Gastrocnemius medialis (tissue), 4 donors: ENCODE measurements at regions not wholly inside any gene's neighbourhood (a gene's known extent, or its start where the extent isn't known, plus 50 kb on each side); places are given as distances from the start of the nearest gene placed in this dataset.

ENCODE experiments used
- POLR2A ChIP-seq, 2 donors: fragments of 450-650 bp; IDR thresholded peaks; one replicate each; pipeline ENCODE4 v1.6.1; 2017; ENCODE audit warnings: antibody characterized with exemption in 2 of 2, mild to moderate bottlenecking in 2 of 2, moderate library complexity in 2 of 2
- TF ChIP-seq, protein P1 (sequence below), 5 experiments: fragments of 450-650 bp in 3 of 5; fragments of 200-600 bp in 2 of 5; sonication (generic) in 2 of 5; IDR thresholded peaks in 4 of 5; conservative IDR thresholded peaks in 1 of 5; 1 replicate in 4 of 5; 2 replicates in 1 of 5; pipeline ENCODE4 v1.5.1; 2016 to 2019; ENCODE audit warnings: antibody characterized with exemption in 5 of 5, mild to moderate bottlenecking in 3 of 5, moderate library complexity in 3 of 5

DNA sequence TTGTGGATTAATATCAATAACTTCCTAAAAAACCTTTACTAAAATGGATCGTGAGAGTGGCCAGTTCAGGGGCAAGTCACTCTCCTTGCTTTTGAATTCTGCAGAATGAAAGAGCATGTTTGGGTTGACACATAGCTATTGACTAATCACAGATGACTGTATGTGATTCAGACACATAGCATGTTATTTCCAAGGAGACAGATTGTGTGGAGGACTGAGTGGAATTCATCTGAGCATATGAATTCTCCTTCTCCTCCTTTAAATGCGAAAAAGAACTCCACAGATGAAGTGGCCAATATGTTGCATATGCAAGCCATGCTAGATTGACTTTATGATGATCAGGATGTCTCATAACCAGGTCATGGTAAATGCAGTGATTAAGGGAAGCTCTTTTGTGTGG, 249.4 kb upstream of the FAM98A start:
- TF ChIP-seq, protein P1, sequence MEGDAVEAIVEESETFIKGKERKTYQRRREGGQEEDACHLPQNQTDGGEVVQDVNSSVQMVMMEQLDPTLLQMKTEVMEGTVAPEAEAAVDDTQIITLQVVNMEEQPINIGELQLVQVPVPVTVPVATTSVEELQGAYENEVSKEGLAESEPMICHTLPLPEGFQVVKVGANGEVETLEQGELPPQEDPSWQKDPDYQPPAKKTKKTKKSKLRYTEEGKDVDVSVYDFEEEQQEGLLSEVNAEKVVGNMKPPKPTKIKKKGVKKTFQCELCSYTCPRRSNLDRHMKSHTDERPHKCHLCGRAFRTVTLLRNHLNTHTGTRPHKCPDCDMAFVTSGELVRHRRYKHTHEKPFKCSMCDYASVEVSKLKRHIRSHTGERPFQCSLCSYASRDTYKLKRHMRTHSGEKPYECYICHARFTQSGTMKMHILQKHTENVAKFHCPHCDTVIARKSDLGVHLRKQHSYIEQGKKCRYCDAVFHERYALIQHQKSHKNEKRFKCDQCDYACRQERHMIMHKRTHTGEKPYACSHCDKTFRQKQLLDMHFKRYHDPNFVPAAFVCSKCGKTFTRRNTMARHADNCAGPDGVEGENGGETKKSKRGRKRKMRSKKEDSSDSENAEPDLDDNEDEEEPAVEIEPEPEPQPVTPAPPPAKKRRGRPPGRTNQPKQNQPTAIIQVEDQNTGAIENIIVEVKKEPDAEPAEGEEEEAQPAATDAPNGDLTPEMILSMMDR (IDR thresholded peaks at IDR 0.05 in 4 of 5, conservative IDR thresholded peaks at IDR 0.05 in 1 of 5) = no peak
- no peak for TF ChIP-seq POLR2A (IDR thresholded peaks at IDR 0.05)
